Neural cell (in vitro differentiated cells): ENCODE measurements at regions not wholly inside any gene's neighbourhood (a gene's known extent, or its start where the extent isn't known, plus 50 kb on each side); places are given as distances from the start of the nearest gene placed in this dataset.

Experiments
- EP300 ChIP-seq: fragments of 450-650 bp; conservative IDR thresholded peaks from 2 replicates; pipeline ENCODE4 v1.6.1; 2014; ENCODE audit warnings: antibody characterized with exemption, mild to moderate bottlenecking, moderate library complexity; ENCODE audit not compliant: poor library complexity, severe bottlenecking
- EZH2 ChIP-seq: fragments of 200-600, 300-800 bp; shearing (Covaris generic), sonication (generic); IDR thresholded peaks from 2 replicates; pipeline ENCODE4 v1.6.1; 2014; ENCODE audit warnings: antibody characterized with exemption, low read length, borderline replicate concordance, mild to moderate bottlenecking; ENCODE audit not compliant: insufficient read depth, poor library complexity, severe bottlenecking
- SMC3 ChIP-seq: fragments of 450-650 bp; conservative IDR thresholded peaks from 2 replicates; pipeline ENCODE4 v1.6.1; 2014; ENCODE audit warnings: antibody characterized with exemption, mild to moderate bottlenecking, moderate library complexity; ENCODE audit not compliant: poor library complexity
- TAF1 ChIP-seq: IDR thresholded peaks from 2 replicates; pipeline ENCODE4 v1.6.1; 2012; ENCODE audit warnings: low read depth
- TF ChIP-seq, protein P1 (sequence below): fragments of 450-650 bp; IDR thresholded peaks from 2 replicates; pipeline ENCODE4 v1.5.1; 2014; ENCODE audit warnings: antibody characterized with exemption, mild to moderate bottlenecking, moderate library complexity; ENCODE audit not compliant: poor library complexity, severe bottlenecking

DNA sequence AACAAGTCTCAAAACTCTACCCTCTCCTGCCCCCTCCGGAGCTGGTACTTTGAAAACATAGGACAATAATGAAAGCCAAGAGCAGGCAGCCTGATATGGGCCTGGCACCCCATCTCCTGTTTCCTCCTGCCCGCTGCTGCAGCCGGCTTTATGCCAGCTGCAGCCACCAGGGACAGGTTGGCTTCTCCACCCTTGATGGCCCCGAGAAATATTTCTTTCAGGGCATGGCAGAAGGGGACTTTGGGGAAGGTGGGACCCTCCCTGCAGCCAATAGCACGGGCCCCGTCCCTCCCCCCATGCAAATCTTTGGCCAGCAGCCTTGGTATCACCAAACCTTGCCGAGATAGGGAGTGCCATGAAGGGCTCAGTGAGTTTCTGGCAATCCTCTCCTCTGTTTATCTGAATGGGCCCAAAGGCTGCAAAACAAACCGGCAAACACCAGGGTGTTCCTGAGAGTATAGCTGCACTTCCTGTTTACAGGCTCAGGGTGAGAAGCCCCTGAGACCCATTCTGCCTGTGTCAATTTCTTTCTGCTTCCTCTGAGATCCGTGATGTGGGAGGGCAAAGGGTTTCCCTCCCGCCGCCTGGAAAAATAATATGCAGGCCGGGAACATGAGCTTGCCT, 73.4 kb upstream of the BOD1 start:
- TF ChIP-seq, protein P1, sequence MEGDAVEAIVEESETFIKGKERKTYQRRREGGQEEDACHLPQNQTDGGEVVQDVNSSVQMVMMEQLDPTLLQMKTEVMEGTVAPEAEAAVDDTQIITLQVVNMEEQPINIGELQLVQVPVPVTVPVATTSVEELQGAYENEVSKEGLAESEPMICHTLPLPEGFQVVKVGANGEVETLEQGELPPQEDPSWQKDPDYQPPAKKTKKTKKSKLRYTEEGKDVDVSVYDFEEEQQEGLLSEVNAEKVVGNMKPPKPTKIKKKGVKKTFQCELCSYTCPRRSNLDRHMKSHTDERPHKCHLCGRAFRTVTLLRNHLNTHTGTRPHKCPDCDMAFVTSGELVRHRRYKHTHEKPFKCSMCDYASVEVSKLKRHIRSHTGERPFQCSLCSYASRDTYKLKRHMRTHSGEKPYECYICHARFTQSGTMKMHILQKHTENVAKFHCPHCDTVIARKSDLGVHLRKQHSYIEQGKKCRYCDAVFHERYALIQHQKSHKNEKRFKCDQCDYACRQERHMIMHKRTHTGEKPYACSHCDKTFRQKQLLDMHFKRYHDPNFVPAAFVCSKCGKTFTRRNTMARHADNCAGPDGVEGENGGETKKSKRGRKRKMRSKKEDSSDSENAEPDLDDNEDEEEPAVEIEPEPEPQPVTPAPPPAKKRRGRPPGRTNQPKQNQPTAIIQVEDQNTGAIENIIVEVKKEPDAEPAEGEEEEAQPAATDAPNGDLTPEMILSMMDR, result no peak
- TF ChIP-seq SMC3 (no peak), EZH2 (no peak), EP300 (no peak), TAF1 (no peak)
